ENCODE measurements at regions not wholly inside any gene's neighbourhood (a gene's known extent, or its start where the extent isn't known, plus 50 kb on each side); places are given as distances from the start of the nearest gene placed in this dataset.

- no peak for DNase-seq
Measured at GRCh38 chr12:108043286-108043685, 85.8 kb upstream of the WSCD2 start.

GRCh38 chr12:108043750-108044533 is 85.1 kb upstream of the WSCD2 start:
- no peak for DNase-seq

- DNase-seq, result no peak
Measured at GRCh38 chr12:108046135-108046534, 83.0 kb upstream of the WSCD2 start.

GRCh38 chr12:108046650-108047049 is 82.4 kb upstream of the WSCD2 start:
- DNase-seq, result no peak

- no peak for DNase-seq
Measured at GRCh38 chr12:108047071-108047550, 82.0 kb upstream of the WSCD2 start.

GRCh38 chr12:108048686-108049085 is 80.4 kb upstream of the WSCD2 start:
- DNase-seq, result no peak

- no peak for DNase-seq
Measured at GRCh38 chr12:108050696-108051095, 78.4 kb upstream of the WSCD2 start.

- DNase-seq, result no peak
Measured at GRCh38 chr12:108052260-108052659, 76.8 kb upstream of the WSCD2 start.

- no peak for DNase-seq
Measured at GRCh38 chr12:108053512-108053911, 75.6 kb upstream of the WSCD2 start.

- no peak for DNase-seq
Measured at GRCh38 chr12:108054496-108054895, 74.6 kb upstream of the WSCD2 start.

- no peak for DNase-seq
Measured at GRCh38 chr12:108055141-108055540, 73.9 kb upstream of the WSCD2 start.

- DNase-seq, result no peak
Measured at GRCh38 chr12:108060067-108060466, 69.0 kb upstream of the WSCD2 start.

GRCh38 chr12:108060903-108061302 is 68.2 kb upstream of the WSCD2 start:
- no peak for DNase-seq

GRCh38 chr12:108063192-108063591 is 65.9 kb upstream of the WSCD2 start:
- no peak for DNase-seq

- DNase-seq, result no peak
Measured at GRCh38 chr12:108065069-108065468, 64.0 kb upstream of the WSCD2 start.

- no peak for DNase-seq
Measured at GRCh38 chr12:108066583-108067577, 62.2 kb upstream of the WSCD2 start.

GRCh38 chr12:108069651-108070165 is 59.4 kb upstream of the WSCD2 start:
- DNase-seq, result no peak

- DNase-seq, result no peak
Measured at GRCh38 chr12:108075561-108075960, 53.5 kb upstream of the WSCD2 start.

GRCh38 chr12:108076556-108076955 is 52.5 kb upstream of the WSCD2 start:
- DNase-seq, result no peak

GRCh38 chr12:108078428-108078827 is 50.7 kb upstream of the WSCD2 start:
- no peak for DNase-seq
